Natural killer cell (primary cell): ENCODE measurements at regions not wholly inside any gene's neighbourhood (a gene's known extent, or its start where the extent isn't known, plus 50 kb on each side); places are given as distances from the start of the nearest gene placed in this dataset.
"Not testable (repeated sequence)": the region's sequence is repeated elsewhere in the genome, so short reads cannot be mapped to it uniquely, and the experiment has no call there.

Experiments used
- ATAC-seq, 3 donors: fragments of 150-1000 bp in 2 of 3; fragments of 200-7000 bp in 1 of 3; cut with Tn5 transposase; 1 replicate in 1 of 3; 2 replicates in 2 of 3; pipeline ENCODE4 v1.10.0; 2021; ENCODE audit warnings: mild to moderate bottlenecking in 2 of 3, moderate library complexity in 2 of 3
- DNase-seq, 2 donors: peaks; one replicate each; pipeline versions ENCODE4 v3.0.0 to v3.0.0-alpha.2; 2013 to 2021; ENCODE audit warnings: mixed read lengths in 1 of 2
- H3K27ac ChIP-seq: one replicate; pipeline ENCODE4 v1.5.1; 2013; ENCODE audit warnings: mild to moderate bottlenecking, low read length
- H3K27me3 ChIP-seq: one replicate; pipeline ENCODE4 v1.6.1; 2013; ENCODE audit warnings: low read length; ENCODE audit not compliant: control insufficient read depth, insufficient read depth
- H3K36me3 ChIP-seq: one replicate; pipeline ENCODE4 v1.6.1; 2013; ENCODE audit warnings: low read length; ENCODE audit not compliant: control insufficient read depth, insufficient read depth
- H3K4me1 ChIP-seq: one replicate; pipeline ENCODE4 v1.6.1; 2013; ENCODE audit warnings: low read length; ENCODE audit not compliant: control insufficient read depth, insufficient read depth
- H3K4me3 ChIP-seq: one replicate; pipeline ENCODE4 v1.5.1; 2013; ENCODE audit warnings: low read length
- H3K9me3 ChIP-seq: one replicate; pipeline ENCODE4 v1.6.1; 2013; ENCODE audit warnings: low read length; ENCODE audit not compliant: control insufficient read depth, insufficient read depth
- H3K27ac Mint-ChIP-seq, 2 donors: one replicate each; pipeline ENCODE4 v1.8.0; 2022; ENCODE audit warnings: mild to moderate bottlenecking in 2 of 2, mixed read lengths in 2 of 2, moderate library complexity in 1 of 2
- H3K27me3 Mint-ChIP-seq, 2 donors: one replicate each; pipeline ENCODE4 v1.8.0; 2022; ENCODE audit warnings: low read depth in 2 of 2, mixed read lengths in 2 of 2
- H3K36me3 Mint-ChIP-seq: one replicate; pipeline ENCODE4 v1.8.0; 2022; ENCODE audit warnings: mixed read lengths
- H3K4me1 Mint-ChIP-seq, 2 donors: one replicate each; pipeline ENCODE4 v1.8.0; 2022; ENCODE audit warnings: mixed read lengths in 2 of 2
- H3K4me3 Mint-ChIP-seq: one replicate; pipeline ENCODE4 v1.8.0; 2022; ENCODE audit warnings: mild to moderate bottlenecking, moderate library complexity, mixed read lengths
- H3K9me3 Mint-ChIP-seq, 2 donors: one replicate each; pipeline ENCODE4 v1.8.0; 2022; ENCODE audit warnings: mixed read lengths in 2 of 2
- CTCF ChIP-seq: fragments of 200-600 bp; IDR thresholded peaks from one replicate; pipeline ENCODE4 v1.8.0; 2022; ENCODE audit warnings: antibody characterized with exemption
- WGBS: methylation state at CpG from one replicate; pipeline ENCODE4 v1.1.7; 2013; ENCODE audit warnings: missing lambda C conversion rate; ENCODE audit not compliant: insufficient coverage; 5-methylcytosine and 5-hydroxymethylcytosine counted together
- intact Hi-C: fragments of 100-400 bp; cut with micrococcal nuclease; formaldehyde crosslinking; loops from one replicate; pipeline ENCODE4 v1.14.2; 2022

GRCh38 chr5:101253096-101253495 is 350.0 kb upstream of the ST8SIA4 start:
- H3K27me3 Mint-ChIP-seq: no peaks in the 10 kb centered on the region
- 87% methylated on average over 3 of the region's 4 CpGs for WGBS

GRCh38 chr5:101244621-101245020 is 341.5 kb upstream of the ST8SIA4 start:
- H3K36me3 Mint-ChIP-seq: peaks cover 7% of the 10 kb centered on the region
- H3K9me3 Mint-ChIP-seq: peaks cover 0 to 10% of the 10 kb centered on the region in 2 donors
- Histone ChIP-seq H3K36me3 (no peaks in the 10 kb centered on the region), H3K27ac (no peak overlapping the region), H3K4me3 (no peak overlapping the region), H3K9me3 (no peaks in the 10 kb centered on the region), H3K27me3 (no peaks in the 10 kb centered on the region), H3K4me1 (no peaks in the 10 kb centered on the region)
- ATAC-seq (no peak), DNase-seq (no peak)
- no peaks in the 10 kb centered on the region for H3K27me3 Mint-ChIP-seq
- H3K4me3 Mint-ChIP-seq: no peak overlapping the region
- no peak overlapping the region for H3K27ac Mint-ChIP-seq
- TF ChIP-seq CTCF: no peak
- WGBS: no CpG with 5 or more reads among the region's 1 CpG
- no peaks in the 10 kb centered on the region for H3K4me1 Mint-ChIP-seq
- intact Hi-C loops: no loop called here

More at GRCh38 chr5:101253096-101253495, 350.0 kb upstream of the ST8SIA4 start:
- Mint-ChIP-seq H3K4me3 (no peak overlapping the region), H3K9me3 (peaks cover 4 to 8% of the 10 kb centered on the region in 2 donors), H3K36me3 (peaks cover 1% of the 10 kb centered on the region), H3K27ac (no peak overlapping the region), H3K4me1 (no peaks in the 10 kb centered on the region)
- H3K36me3 ChIP-seq: no peaks in the 10 kb centered on the region
- no peak overlapping the region for H3K27ac ChIP-seq
- no peak for TF ChIP-seq CTCF
- DNase-seq: no peak
- intact Hi-C loops: no loop called here
- no peak for ATAC-seq
- H3K9me3 ChIP-seq: no peaks in the 10 kb centered on the region
- H3K4me1 ChIP-seq: no peaks in the 10 kb centered on the region
- no peaks in the 10 kb centered on the region for H3K27me3 ChIP-seq
- no peak overlapping the region for H3K4me3 ChIP-seq

- ATAC-seq: no peak
- H3K27me3 ChIP-seq: no peaks in the 10 kb centered on the region
- H3K27ac ChIP-seq: no peak overlapping the region
- H3K9me3 ChIP-seq: no peaks in the 10 kb centered on the region
- no peak for DNase-seq
- Mint-ChIP-seq H3K4me3 (no peak overlapping the region), H3K36me3 (no peaks in the 10 kb centered on the region), H3K27ac (no peak overlapping the region), H3K27me3 (no peaks in the 10 kb centered on the region), H3K4me1 (no peaks in the 10 kb centered on the region), H3K9me3 (peaks cover 8 to 13% of the 10 kb centered on the region in 2 donors)
- no peak overlapping the region for H3K4me3 ChIP-seq
- intact Hi-C loops: no loop called here
- no peaks in the 10 kb centered on the region for H3K36me3 ChIP-seq
- WGBS: 88% methylated on average over 10 of the region's 10 CpGs
- H3K4me1 ChIP-seq: no peaks in the 10 kb centered on the region
- TF ChIP-seq CTCF: no peak
Observed at GRCh38 chr5:101212942-101213514, 309.9 kb upstream of the ST8SIA4 start.

- H3K4me3 Mint-ChIP-seq: no peak overlapping the region
- peaks cover 6 to 15% of the 10 kb centered on the region in 2 donors for H3K9me3 Mint-ChIP-seq
- TF ChIP-seq CTCF: no peak
- ATAC-seq (no peak), DNase-seq (no peak)
- H3K27ac Mint-ChIP-seq: no peak overlapping the region
- Histone ChIP-seq H3K36me3 (no peaks in the 10 kb centered on the region), H3K9me3 (no peaks in the 10 kb centered on the region), H3K4me3 (no peak overlapping the region), H3K27ac (no peak overlapping the region), H3K4me1 (no peaks in the 10 kb centered on the region), H3K27me3 (no peaks in the 10 kb centered on the region)
- no peaks in the 10 kb centered on the region for H3K27me3 Mint-ChIP-seq
- H3K4me1 Mint-ChIP-seq: no peaks in the 10 kb centered on the region
- intact Hi-C loops: no loop called here
- no peaks in the 10 kb centered on the region for H3K36me3 Mint-ChIP-seq
Observed at GRCh38 chr5:101206534-101206933, 303.5 kb upstream of the ST8SIA4 start.

GRCh38 chr5:101205065-101205464 is 302.0 kb upstream of the ST8SIA4 start:
- ATAC-seq, H3K27ac ChIP-seq, H3K27ac Mint-ChIP-seq, H3K4me3 Mint-ChIP-seq, H3K27me3 ChIP-seq, H3K4me3 ChIP-seq, H3K4me1 ChIP-seq, H3K9me3 ChIP-seq, H3K4me1 Mint-ChIP-seq, H3K36me3 ChIP-seq, H3K36me3 Mint-ChIP-seq, DNase-seq, intact Hi-C loops, H3K27me3 Mint-ChIP-seq: not testable (repeated sequence)
- peaks cover 6 to 14% of the 10 kb centered on the region in 2 donors for H3K9me3 Mint-ChIP-seq
- WGBS: 78% methylated on average over 3 of the region's 3 CpGs
